GM12878 (cell line): ENCODE measurements at regions not wholly inside any gene's neighbourhood (a gene's known extent, or its start where the extent isn't known, plus 50 kb on each side); places are given as distances from the start of the nearest gene placed in this dataset.

ENCODE experiments used
- CEBPB ChIP-seq, 2 experiments: fragments of 150-350 bp in 1 of 2; IDR thresholded peaks; 2 replicates each; pipeline ENCODE4 v1.6.1; 2012 to 2014; ENCODE audit warnings: low read depth in 2 of 2, low read length in 2 of 2, borderline replicate concordance in 1 of 2, inconsistent platforms in 1 of 2
- CHD1 ChIP-seq: IDR thresholded peaks from 2 replicates; pipeline ENCODE4 v1.6.1; 2012; ENCODE audit warnings: low read depth, low read length, improper control_type of control experiment
- CHD2 ChIP-seq: IDR thresholded peaks from 2 replicates; pipeline ENCODE4 v1.6.1; 2011; ENCODE audit warnings: low read depth, low read length, improper control_type of control experiment, borderline replicate concordance
- CREB1 ChIP-seq: IDR thresholded peaks from 2 replicates; pipeline ENCODE4 v1.6.1; 2012; ENCODE audit warnings: low read depth, mild to moderate bottlenecking, inconsistent platforms
- EED ChIP-seq: sonication (generic); IDR thresholded peaks from 2 replicates; pipeline ENCODE4 v1.6.1; 2016; ENCODE audit warnings: antibody characterized with exemption, low read depth
- ESRRA ChIP-seq: IDR thresholded peaks from 2 replicates; pipeline ENCODE4 v1.6.1; 2012; ENCODE audit warnings: mild to moderate bottlenecking, low read length, improper control_type of control experiment
- FOS ChIP-seq: IDR thresholded peaks from 3 replicates; pipeline ENCODE4 v1.6.1; 2011; ENCODE audit warnings: borderline replicate concordance; ENCODE audit not compliant: insufficient read length; ENCODE audit errors: extremely low read depth
- GABPA ChIP-seq: IDR thresholded peaks from 2 replicates; pipeline ENCODE4 v1.6.1; 2014; ENCODE audit warnings: antibody characterized with exemption, low read depth, mild to moderate bottlenecking, inconsistent platforms
- HDAC2 ChIP-seq: fragments of 200-600 bp; sonication (generic); IDR thresholded peaks from 2 replicates; pipeline ENCODE4 v1.6.1; 2017
- JUND ChIP-seq: IDR thresholded peaks from 2 replicates; pipeline ENCODE4 v1.6.1; 2012; ENCODE audit warnings: low read depth, mild to moderate bottlenecking, low read length, improper control_type of control experiment, moderate library complexity
- MTA2 ChIP-seq: fragments of 450-650 bp; IDR thresholded peaks from 2 replicates; pipeline ENCODE4 v1.6.1; 2016; ENCODE audit warnings: low read depth, mild to moderate bottlenecking, moderate library complexity
- MXI1 ChIP-seq: fragments of 150-350 bp; IDR thresholded peaks from 2 replicates; pipeline ENCODE4 v1.6.1; 2011; ENCODE audit warnings: low read depth, mild to moderate bottlenecking, inconsistent platforms, low read length, improper control_type of control experiment
- NBN ChIP-seq: fragments of 450-650 bp; IDR thresholded peaks from 2 replicates; pipeline ENCODE4 v1.6.1; 2016
- NFYB ChIP-seq: IDR thresholded peaks from 2 replicates; pipeline ENCODE4 v1.6.1; 2011; ENCODE audit warnings: low read depth, mild to moderate bottlenecking, low read length, improper control_type of control experiment, moderate library complexity; ENCODE audit not compliant: insufficient read depth
- PAX8 ChIP-seq: fragments of 450-650 bp; IDR thresholded peaks from 2 replicates; pipeline ENCODE4 v1.6.1; 2017; ENCODE audit warnings: mild to moderate bottlenecking, moderate library complexity
- POLR2AphosphoS5 ChIP-seq: IDR thresholded peaks from 2 replicates; pipeline ENCODE4 v1.6.1; 2011; ENCODE audit warnings: mild to moderate bottlenecking, low read length, inconsistent platforms
- RB1 ChIP-seq: fragments of 450-650 bp; formaldehyde crosslinking; IDR thresholded peaks from 2 replicates; pipeline ENCODE4 v1.6.1; 2017; ENCODE audit warnings: mild to moderate bottlenecking, borderline replicate concordance
- YBX1 ChIP-seq: fragments of 450-650 bp; IDR thresholded peaks from 2 replicates; pipeline ENCODE4 v1.6.1; 2016; ENCODE audit warnings: antibody characterized with exemption
- YY1 ChIP-seq: IDR thresholded peaks from 2 replicates; pipeline ENCODE4 v1.6.1; 2011; ENCODE audit warnings: low read depth, mild to moderate bottlenecking, low read length
- TF ChIP-seq, protein P1 (sequence below): fragments of 450-650 bp; IDR thresholded peaks from 2 replicates; pipeline ENCODE4 v1.6.1; 2016; ENCODE audit warnings: mild to moderate bottlenecking, moderate library complexity, borderline replicate concordance
- TF ChIP-seq, protein P2 (sequence below): fragments of 450-650 bp; IDR thresholded peaks from 2 replicates; pipeline ENCODE4 v1.6.1; 2014; ENCODE audit warnings: mild to moderate bottlenecking
- TF ChIP-seq, protein P3 (sequence below): fragments of 450-650 bp; IDR thresholded peaks from 2 replicates; pipeline ENCODE4 v1.6.1; 2017; ENCODE audit warnings: mild to moderate bottlenecking, moderate library complexity

DNA sequence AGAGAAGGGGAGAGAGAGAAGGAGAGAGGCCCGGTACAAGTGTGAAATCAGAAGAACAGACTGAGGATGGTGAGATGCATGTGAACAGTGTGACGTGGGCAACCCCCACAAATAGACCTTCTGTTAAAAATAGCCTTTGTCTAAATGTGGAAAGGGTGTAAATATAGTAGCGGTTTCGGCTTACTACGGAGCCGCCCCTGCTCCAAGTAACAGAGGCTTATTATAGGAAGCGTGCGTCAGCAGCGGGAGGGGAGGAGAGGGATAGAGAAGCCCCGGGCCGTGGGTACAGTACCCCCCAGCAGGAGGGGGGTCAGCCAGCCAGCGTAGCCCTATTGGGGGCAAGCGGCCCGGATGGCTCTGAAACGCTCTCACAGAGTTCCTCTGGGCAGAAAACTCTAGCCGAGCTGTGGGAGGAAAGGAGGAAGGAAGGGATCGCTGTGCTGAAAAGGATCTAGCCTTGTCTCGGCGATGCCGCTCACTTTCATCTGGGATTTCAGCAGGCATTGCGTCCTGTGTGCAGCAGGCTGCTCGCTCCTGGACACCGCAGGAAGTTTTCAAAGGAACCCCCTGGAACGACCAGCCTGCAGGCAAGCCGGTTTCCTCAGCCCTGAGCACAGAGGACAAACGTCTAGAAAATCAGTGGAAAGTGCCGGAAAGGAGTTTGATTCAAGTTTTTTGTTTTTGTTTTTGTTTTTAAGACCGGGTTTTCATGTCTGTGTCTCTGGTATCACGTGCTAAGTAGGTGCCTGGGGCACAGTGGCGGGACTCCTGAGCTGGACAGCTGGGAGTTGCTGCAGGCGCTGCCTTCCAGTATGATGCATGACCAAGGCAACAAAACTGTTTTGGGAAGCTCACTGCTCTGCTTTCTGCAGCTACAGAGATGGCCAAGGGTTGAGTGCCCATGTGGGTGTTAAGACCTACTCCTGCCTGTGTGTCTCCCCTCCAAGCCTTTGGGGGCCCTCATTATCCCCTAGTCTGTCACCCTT is 146.6 kb downstream of the SEC61B start (continued):
- TF ChIP-seq, protein P1, sequence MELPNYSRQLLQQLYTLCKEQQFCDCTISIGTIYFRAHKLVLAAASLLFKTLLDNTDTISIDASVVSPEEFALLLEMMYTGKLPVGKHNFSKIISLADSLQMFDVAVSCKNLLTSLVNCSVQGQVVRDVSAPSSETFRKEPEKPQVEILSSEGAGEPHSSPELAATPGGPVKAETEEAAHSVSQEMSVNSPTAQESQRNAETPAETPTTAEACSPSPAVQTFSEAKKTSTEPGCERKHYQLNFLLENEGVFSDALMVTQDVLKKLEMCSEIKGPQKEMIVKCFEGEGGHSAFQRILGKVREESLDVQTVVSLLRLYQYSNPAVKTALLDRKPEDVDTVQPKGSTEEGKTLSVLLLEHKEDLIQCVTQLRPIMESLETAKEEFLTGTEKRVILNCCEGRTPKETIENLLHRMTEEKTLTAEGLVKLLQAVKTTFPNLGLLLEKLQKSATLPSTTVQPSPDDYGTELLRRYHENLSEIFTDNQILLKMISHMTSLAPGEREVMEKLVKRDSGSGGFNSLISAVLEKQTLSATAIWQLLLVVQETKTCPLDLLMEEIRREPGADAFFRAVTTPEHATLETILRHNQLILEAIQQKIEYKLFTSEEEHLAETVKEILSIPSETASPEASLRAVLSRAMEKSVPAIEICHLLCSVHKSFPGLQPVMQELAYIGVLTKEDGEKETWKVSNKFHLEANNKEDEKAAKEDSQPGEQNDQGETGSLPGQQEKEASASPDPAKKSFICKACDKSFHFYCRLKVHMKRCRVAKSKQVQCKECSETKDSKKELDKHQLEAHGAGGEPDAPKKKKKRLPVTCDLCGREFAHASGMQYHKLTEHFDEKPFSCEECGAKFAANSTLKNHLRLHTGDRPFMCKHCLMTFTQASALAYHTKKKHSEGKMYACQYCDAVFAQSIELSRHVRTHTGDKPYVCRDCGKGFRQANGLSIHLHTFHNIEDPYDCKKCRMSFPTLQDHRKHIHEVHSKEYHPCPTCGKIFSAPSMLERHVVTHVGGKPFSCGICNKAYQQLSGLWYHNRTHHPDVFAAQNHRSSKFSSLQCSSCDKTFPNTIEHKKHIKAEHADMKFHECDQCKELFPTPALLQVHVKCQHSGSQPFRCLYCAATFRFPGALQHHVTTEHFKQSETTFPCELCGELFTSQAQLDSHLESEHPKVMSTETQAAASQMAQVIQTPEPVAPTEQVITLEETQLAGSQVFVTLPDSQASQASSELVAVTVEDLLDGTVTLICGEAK, result no peak
- TF ChIP-seq MTA2 (peak; percentile 83; the same call in 1 of the 2 replicates), RB1 (no peak), YY1 (no peak), JUND (0 out of 2 replicates have a peak, but pooled peaks have one; percentile 12), GABPA (no peak), CHD2 (no peak), CHD1 (no peak), HDAC2 (no peak), MXI1 (no peak), CEBPB (IDR thresholded peaks at IDR 0.05; ENCODE audit: borderline replicate concordance in 1 of 2, low read depth in 2 of 2, low read length in 2 of 2) (no peak), YBX1 (no peak), PAX8 (no peak), FOS (no peak), NBN (0 out of 2 replicates have a peak, but pooled peaks have one; percentile 78), EED (peak; percentile 95), POLR2AphosphoS5 (no peak), ESRRA (no peak), NFYB (no peak), CREB1 (peak; percentile 85)
- TF ChIP-seq, protein P2, sequence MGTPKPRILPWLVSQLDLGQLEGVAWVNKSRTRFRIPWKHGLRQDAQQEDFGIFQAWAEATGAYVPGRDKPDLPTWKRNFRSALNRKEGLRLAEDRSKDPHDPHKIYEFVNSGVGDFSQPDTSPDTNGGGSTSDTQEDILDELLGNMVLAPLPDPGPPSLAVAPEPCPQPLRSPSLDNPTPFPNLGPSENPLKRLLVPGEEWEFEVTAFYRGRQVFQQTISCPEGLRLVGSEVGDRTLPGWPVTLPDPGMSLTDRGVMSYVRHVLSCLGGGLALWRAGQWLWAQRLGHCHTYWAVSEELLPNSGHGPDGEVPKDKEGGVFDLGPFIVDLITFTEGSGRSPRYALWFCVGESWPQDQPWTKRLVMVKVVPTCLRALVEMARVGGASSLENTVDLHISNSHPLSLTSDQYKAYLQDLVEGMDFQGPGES, result no peak
- TF ChIP-seq, protein P3, sequence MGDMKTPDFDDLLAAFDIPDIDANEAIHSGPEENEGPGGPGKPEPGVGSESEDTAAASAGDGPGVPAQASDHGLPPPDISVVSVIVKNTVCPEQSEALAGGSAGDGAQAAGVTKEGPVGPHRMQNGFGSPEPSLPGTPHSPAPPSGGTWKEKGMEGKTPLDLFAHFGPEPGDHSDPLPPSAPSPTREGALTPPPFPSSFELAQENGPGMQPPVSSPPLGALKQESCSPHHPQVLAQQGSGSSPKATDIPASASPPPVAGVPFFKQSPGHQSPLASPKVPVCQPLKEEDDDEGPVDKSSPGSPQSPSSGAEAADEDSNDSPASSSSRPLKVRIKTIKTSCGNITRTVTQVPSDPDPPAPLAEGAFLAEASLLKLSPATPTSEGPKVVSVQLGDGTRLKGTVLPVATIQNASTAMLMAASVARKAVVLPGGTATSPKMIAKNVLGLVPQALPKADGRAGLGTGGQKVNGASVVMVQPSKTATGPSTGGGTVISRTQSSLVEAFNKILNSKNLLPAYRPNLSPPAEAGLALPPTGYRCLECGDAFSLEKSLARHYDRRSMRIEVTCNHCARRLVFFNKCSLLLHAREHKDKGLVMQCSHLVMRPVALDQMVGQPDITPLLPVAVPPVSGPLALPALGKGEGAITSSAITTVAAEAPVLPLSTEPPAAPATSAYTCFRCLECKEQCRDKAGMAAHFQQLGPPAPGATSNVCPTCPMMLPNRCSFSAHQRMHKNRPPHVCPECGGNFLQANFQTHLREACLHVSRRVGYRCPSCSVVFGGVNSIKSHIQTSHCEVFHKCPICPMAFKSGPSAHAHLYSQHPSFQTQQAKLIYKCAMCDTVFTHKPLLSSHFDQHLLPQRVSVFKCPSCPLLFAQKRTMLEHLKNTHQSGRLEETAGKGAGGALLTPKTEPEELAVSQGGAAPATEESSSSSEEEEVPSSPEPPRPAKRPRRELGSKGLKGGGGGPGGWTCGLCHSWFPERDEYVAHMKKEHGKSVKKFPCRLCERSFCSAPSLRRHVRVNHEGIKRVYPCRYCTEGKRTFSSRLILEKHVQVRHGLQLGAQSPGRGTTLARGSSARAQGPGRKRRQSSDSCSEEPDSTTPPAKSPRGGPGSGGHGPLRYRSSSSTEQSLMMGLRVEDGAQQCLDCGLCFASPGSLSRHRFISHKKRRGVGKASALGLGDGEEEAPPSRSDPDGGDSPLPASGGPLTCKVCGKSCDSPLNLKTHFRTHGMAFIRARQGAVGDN, result no peak
